ENCODE measurements at regions not wholly inside any gene's neighbourhood (a gene's known extent, or its start where the extent isn't known, plus 50 kb on each side); places are given as distances from the start of the nearest gene placed in this dataset.

DNA sequence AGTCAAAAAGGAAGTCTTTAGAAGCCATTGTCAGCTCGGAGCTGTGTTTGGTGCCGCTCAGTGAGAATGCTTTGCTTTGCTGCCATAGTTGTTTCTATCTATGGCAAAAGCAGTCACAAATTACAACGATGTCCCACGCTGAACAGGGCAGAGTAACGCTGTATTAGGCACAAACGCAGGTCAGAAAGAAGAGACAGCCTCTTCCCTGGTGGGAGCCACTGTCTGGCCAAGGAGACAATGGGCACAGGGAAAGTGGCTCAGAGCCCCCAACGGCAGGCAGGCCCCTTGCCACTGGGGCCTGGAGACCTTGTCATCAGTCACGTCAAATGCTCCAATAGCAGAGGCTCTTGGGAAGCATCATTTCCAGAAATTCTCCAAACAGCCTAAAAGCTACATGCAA lies 244.2 kb downstream of the TEX29 start:
- TF ChIP-seq, protein P1, sequence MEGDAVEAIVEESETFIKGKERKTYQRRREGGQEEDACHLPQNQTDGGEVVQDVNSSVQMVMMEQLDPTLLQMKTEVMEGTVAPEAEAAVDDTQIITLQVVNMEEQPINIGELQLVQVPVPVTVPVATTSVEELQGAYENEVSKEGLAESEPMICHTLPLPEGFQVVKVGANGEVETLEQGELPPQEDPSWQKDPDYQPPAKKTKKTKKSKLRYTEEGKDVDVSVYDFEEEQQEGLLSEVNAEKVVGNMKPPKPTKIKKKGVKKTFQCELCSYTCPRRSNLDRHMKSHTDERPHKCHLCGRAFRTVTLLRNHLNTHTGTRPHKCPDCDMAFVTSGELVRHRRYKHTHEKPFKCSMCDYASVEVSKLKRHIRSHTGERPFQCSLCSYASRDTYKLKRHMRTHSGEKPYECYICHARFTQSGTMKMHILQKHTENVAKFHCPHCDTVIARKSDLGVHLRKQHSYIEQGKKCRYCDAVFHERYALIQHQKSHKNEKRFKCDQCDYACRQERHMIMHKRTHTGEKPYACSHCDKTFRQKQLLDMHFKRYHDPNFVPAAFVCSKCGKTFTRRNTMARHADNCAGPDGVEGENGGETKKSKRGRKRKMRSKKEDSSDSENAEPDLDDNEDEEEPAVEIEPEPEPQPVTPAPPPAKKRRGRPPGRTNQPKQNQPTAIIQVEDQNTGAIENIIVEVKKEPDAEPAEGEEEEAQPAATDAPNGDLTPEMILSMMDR (IDR thresholded peaks at IDR 0.05; ENCODE audit: low read length): no peak
- no peak for TF ChIP-seq EZH2 (optimal IDR thresholded peaks at IDR 0.05; ENCODE audit: low read depth, low read length)
- no peak for TF ChIP-seq EZH2phosphoT487 (IDR thresholded peaks at IDR 0.05; ENCODE audit: low read length)
